ENCODE measurements at regions not wholly inside any gene's neighbourhood (a gene's known extent, or its start where the extent isn't known, plus 50 kb on each side); places are given as distances from the start of the nearest gene placed in this dataset.

DNA sequence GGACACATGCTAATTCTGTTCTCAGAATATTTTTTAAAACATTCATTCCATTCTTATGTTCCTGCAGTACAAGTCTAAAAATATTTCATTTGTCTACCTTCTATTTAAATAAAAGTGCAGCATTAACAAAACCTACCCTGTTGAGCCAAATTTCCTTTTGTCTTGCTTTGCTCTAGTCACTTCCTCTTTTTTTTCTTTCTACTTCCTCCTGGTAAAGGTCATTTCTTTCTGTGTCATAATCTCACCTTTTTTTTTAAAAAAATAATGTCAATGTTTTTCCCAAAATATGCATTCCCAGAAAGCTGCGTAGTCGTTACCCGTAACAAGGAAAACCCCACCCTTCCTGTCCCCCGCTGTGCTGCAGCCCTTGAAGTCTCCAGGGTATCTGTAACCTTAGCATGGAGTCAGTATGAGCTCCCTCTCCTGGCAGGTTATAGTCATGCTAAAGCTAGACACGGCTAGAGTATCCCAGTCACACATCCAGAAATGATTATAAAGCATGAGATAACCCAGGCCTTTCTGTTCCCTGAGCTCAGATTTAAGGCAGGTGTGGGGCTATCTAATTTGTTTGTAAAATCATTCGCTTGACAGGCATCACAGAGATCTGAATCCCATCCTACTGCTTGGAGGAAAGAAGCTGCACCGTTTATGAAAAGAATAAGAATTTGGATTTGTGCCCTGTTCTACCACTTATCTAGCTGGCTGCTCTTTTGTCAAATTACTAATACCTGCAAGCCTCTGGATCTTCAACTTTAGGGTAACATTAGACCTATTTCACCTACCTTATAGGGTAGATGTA lies 51.1 kb upstream of the EED start:
- no peak overlapping the region for H3K4me3 ChIP-seq (ENCODE audit: low read depth, low read length)
- H3K27ac ChIP-seq (ENCODE audit: low read depth, low read length): no peak overlapping the region
- no peaks in the 10 kb centered on the region for H3K27me3 ChIP-seq (ENCODE audit: control insufficient read depth, insufficient read depth, low read length)
- 22% methylated on average over 5 of the region's 7 CpGs for WGBS (ENCODE audit: insufficient coverage)
- H3K9me3 ChIP-seq (ENCODE audit: control insufficient read depth, insufficient read depth, low read length): no peaks in the 10 kb centered on the region
- no peaks in the 10 kb centered on the region for H3K4me1 ChIP-seq (ENCODE audit: control insufficient read depth, insufficient read depth, low read length)
- peak in 2 of 6 donors; percentile 68 to 73 for DNase-seq (ENCODE audit: low read depth in 4 of 6, low spot score in 6 of 6)
- H3K36me3 ChIP-seq (ENCODE audit: control insufficient read depth, insufficient read depth, low read length): no peaks in the 10 kb centered on the region

GRCh38 chr11:86192519-86193257 lies 51.9 kb upstream of the EED start:
- H3K4me3 ChIP-seq (ENCODE audit: low read depth, low read length): no peak overlapping the region
- no peaks in the 10 kb centered on the region for H3K27me3 ChIP-seq (ENCODE audit: control insufficient read depth, insufficient read depth, low read length)
- peak overlapping the region; percentile 26 for H3K27ac ChIP-seq (ENCODE audit: low read depth, low read length)
- no CpG with 5 or more reads among the region's 1 CpG for WGBS (ENCODE audit: insufficient coverage)
- DNase-seq (ENCODE audit: low read depth in 4 of 6, low spot score in 6 of 6): peak in 1 of 6 donors; percentile 27
- no peaks in the 10 kb centered on the region for H3K9me3 ChIP-seq (ENCODE audit: control insufficient read depth, insufficient read depth, low read length)
- no peaks in the 10 kb centered on the region for H3K36me3 ChIP-seq (ENCODE audit: control insufficient read depth, insufficient read depth, low read length)
- H3K4me1 ChIP-seq (ENCODE audit: control insufficient read depth, insufficient read depth, low read length): no peaks in the 10 kb centered on the region

DNA sequence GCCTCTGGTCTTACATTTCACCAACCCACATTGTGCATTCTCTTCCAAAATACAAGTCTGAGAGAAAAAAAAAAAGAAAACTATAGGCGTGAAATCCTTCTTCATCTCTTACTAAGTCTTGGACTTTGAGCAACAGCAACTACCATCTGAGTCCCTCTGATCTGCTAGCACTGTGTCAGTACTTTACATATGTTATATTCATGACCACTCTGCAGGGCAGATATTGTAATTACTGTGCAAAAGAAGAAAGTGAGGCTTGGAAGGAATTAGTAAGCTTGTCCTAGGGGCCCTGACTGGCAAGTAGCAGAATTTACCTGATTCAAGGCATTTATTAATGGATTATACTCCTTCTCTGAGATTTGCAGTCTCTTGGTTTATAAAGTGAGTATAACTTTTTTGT lies 52.7 kb upstream of the EED start:
- H3K27ac ChIP-seq (ENCODE audit: low read depth, low read length): no peak overlapping the region
- no peak for DNase-seq (ENCODE audit: low read depth in 4 of 6, low spot score in 6 of 6)

GRCh38 chr11:86187027-86187426 lies 57.5 kb upstream of the EED start:
- H3K27me3 ChIP-seq (ENCODE audit: control insufficient read depth, insufficient read depth, low read length): no peaks in the 10 kb centered on the region
- WGBS (ENCODE audit: insufficient coverage): no CpG with 5 or more reads among the region's 2 CpGs
- no peaks in the 10 kb centered on the region for H3K9me3 ChIP-seq (ENCODE audit: control insufficient read depth, insufficient read depth, low read length)
- H3K4me1 ChIP-seq (ENCODE audit: control insufficient read depth, insufficient read depth, low read length): no peaks in the 10 kb centered on the region
- peak in 2 of 6 donors; percentile 45 to 79 for DNase-seq (ENCODE audit: low read depth in 4 of 6, low spot score in 6 of 6)
- no peaks in the 10 kb centered on the region for H3K36me3 ChIP-seq (ENCODE audit: control insufficient read depth, insufficient read depth, low read length)
- H3K27ac ChIP-seq (ENCODE audit: low read depth, low read length): no peak overlapping the region
- no peak overlapping the region for H3K4me3 ChIP-seq (ENCODE audit: low read depth, low read length)

More for the DNA sequence above, 52.7 kb upstream of the EED start:
- H3K36me3 ChIP-seq (ENCODE audit: control insufficient read depth, insufficient read depth, low read length): no peaks in the 10 kb centered on the region
- WGBS (ENCODE audit: insufficient coverage): no CpG with 5 or more reads among the region's 1 CpG
- H3K9me3 ChIP-seq (ENCODE audit: control insufficient read depth, insufficient read depth, low read length): no peaks in the 10 kb centered on the region
- H3K4me3 ChIP-seq (ENCODE audit: low read depth, low read length): no peak overlapping the region
- no peaks in the 10 kb centered on the region for H3K4me1 ChIP-seq (ENCODE audit: control insufficient read depth, insufficient read depth, low read length)
- H3K27me3 ChIP-seq (ENCODE audit: control insufficient read depth, insufficient read depth, low read length): no peaks in the 10 kb centered on the region

DNA sequence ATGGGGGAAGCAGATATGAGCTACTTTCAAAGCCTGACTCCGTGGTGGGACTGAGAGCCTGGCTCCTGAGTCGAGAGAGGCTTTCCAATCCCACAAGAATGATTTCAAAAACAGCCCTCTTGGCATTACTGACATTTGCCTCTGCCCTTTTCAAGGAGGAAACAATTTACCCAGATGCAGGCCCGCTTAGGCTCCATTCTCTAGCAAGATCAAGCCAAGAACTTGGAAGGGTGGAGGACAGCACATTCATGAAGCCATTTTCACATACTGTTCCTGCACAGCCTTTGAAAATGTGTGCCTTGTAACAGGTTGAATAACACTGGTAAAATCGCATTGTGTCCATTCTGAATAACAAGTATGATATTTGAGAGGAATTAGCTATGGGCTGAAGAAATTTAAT lies 58.2 kb upstream of the EED start:
- no peaks in the 10 kb centered on the region for H3K27me3 ChIP-seq (ENCODE audit: control insufficient read depth, insufficient read depth, low read length)
- H3K4me1 ChIP-seq (ENCODE audit: control insufficient read depth, insufficient read depth, low read length): no peaks in the 10 kb centered on the region
- DNase-seq (ENCODE audit: low read depth in 4 of 6, low spot score in 6 of 6): no peak
- no peak overlapping the region for H3K4me3 ChIP-seq (ENCODE audit: low read depth, low read length)
- 71% methylated on average over 1 of the region's 4 CpGs for WGBS (ENCODE audit: insufficient coverage)
- H3K9me3 ChIP-seq (ENCODE audit: control insufficient read depth, insufficient read depth, low read length): no peaks in the 10 kb centered on the region
- H3K36me3 ChIP-seq (ENCODE audit: control insufficient read depth, insufficient read depth, low read length): no peaks in the 10 kb centered on the region
- no peak overlapping the region for H3K27ac ChIP-seq (ENCODE audit: low read depth, low read length)

- no peak for DNase-seq (ENCODE audit: low read depth in 4 of 6, low spot score in 6 of 6)
- H3K9me3 ChIP-seq (ENCODE audit: control insufficient read depth, insufficient read depth, low read length): no peaks in the 10 kb centered on the region
- no peaks in the 10 kb centered on the region for H3K27me3 ChIP-seq (ENCODE audit: control insufficient read depth, insufficient read depth, low read length)
- H3K4me1 ChIP-seq (ENCODE audit: control insufficient read depth, insufficient read depth, low read length): no peaks in the 10 kb centered on the region
- no peak overlapping the region for H3K27ac ChIP-seq (ENCODE audit: low read depth, low read length)
- WGBS (ENCODE audit: insufficient coverage): no CpG with 5 or more reads among the region's 2 CpGs
- H3K36me3 ChIP-seq (ENCODE audit: control insufficient read depth, insufficient read depth, low read length): no peaks in the 10 kb centered on the region
- no peak overlapping the region for H3K4me3 ChIP-seq (ENCODE audit: low read depth, low read length)
These were observed 59.2 kb upstream of the EED start for GRCh38 chr11:86185381-86185750.

GRCh38 chr11:86184728-86185380 lies 59.7 kb upstream of the EED start:
- DNase-seq (ENCODE audit: low read depth in 4 of 6, low spot score in 6 of 6): no peak
- no peak overlapping the region for H3K27ac ChIP-seq (ENCODE audit: low read depth, low read length)
- WGBS (ENCODE audit: insufficient coverage): 59% methylated on average over 5 of the region's 5 CpGs

GRCh38 chr11:86183694-86184093 lies 60.9 kb upstream of the EED start:
- WGBS (ENCODE audit: insufficient coverage): 100% methylated on average over 1 of the region's 2 CpGs
- H3K36me3 ChIP-seq (ENCODE audit: control insufficient read depth, insufficient read depth, low read length): no peaks in the 10 kb centered on the region
- H3K27ac ChIP-seq (ENCODE audit: low read depth, low read length): no peak overlapping the region
- no peak overlapping the region for H3K4me3 ChIP-seq (ENCODE audit: low read depth, low read length)
- H3K9me3 ChIP-seq (ENCODE audit: control insufficient read depth, insufficient read depth, low read length): no peaks in the 10 kb centered on the region
- H3K4me1 ChIP-seq (ENCODE audit: control insufficient read depth, insufficient read depth, low read length): no peaks in the 10 kb centered on the region
- DNase-seq (ENCODE audit: low read depth in 4 of 6, low spot score in 6 of 6): no peak
- H3K27me3 ChIP-seq (ENCODE audit: control insufficient read depth, insufficient read depth, low read length): no peaks in the 10 kb centered on the region

More at GRCh38 chr11:86184728-86185380, 59.7 kb upstream of the EED start:
- Histone ChIP-seq H3K4me1 (ENCODE audit: control insufficient read depth, insufficient read depth, low read length) (no peaks in the 10 kb centered on the region), H3K9me3 (ENCODE audit: control insufficient read depth, insufficient read depth, low read length) (no peaks in the 10 kb centered on the region), H3K27me3 (ENCODE audit: control insufficient read depth, insufficient read depth, low read length) (no peaks in the 10 kb centered on the region), H3K36me3 (ENCODE audit: control insufficient read depth, insufficient read depth, low read length) (no peaks in the 10 kb centered on the region), H3K4me3 (ENCODE audit: low read depth, low read length) (no peak overlapping the region)

GRCh38 chr11:86182976-86183584 lies 61.5 kb upstream of the EED start:
- Histone ChIP-seq H3K27ac (ENCODE audit: low read depth, low read length) (no peak overlapping the region), H3K9me3 (ENCODE audit: control insufficient read depth, insufficient read depth, low read length) (no peaks in the 10 kb centered on the region), H3K4me3 (ENCODE audit: low read depth, low read length) (no peak overlapping the region), H3K27me3 (ENCODE audit: control insufficient read depth, insufficient read depth, low read length) (no peaks in the 10 kb centered on the region), H3K36me3 (ENCODE audit: control insufficient read depth, insufficient read depth, low read length) (no peaks in the 10 kb centered on the region), H3K4me1 (ENCODE audit: control insufficient read depth, insufficient read depth, low read length) (no peaks in the 10 kb centered on the region)
- no peak for DNase-seq (ENCODE audit: low read depth in 4 of 6, low spot score in 6 of 6)
- 84% methylated on average over 7 of the region's 8 CpGs for WGBS (ENCODE audit: insufficient coverage)

All from spinal cord (tissue), 9 donors.